Esophagus squamous epithelium (tissue), 5 donors: ENCODE measurements at regions not wholly inside any gene's neighbourhood (a gene's known extent, or its start where the extent isn't known, plus 50 kb on each side); places are given as distances from the start of the nearest gene placed in this dataset.
A peak's percentile ranks its signal among the peaks of the same experiment; 100 is the strongest.

ENCODE experiments used
- DNase-seq: peaks from one replicate; lab custom pipeline; 2025; lab: John Stamatoyannopoulos, UW
- H3K27ac ChIP-seq, 4 donors: fragments of 200-600 bp; sonication (generic); one replicate each; pipeline ENCODE4 v1.5.1; 2016 to 2019; ENCODE audit warnings: mild to moderate bottlenecking in 1 of 4
- H3K27me3 ChIP-seq, 4 donors: fragments of 200-600 bp; sonication (generic); 1 replicate in 3 of 4; 2 replicates in 1 of 4; pipeline versions ENCODE4 v1.5.1 to v1.6.0; 2017 to 2021; ENCODE audit warnings: antibody characterized with exemption in 1 of 4
- H3K36me3 ChIP-seq, 3 donors: fragments of 200-600 bp; sonication (generic); one replicate each; pipeline ENCODE4 v1.5.1; 2016 to 2019
- H3K4me1 ChIP-seq, 3 donors: fragments of 200-600 bp; sonication (generic); one replicate each; pipeline ENCODE4 v1.5.1; 2017 to 2019
- H3K4me3 ChIP-seq, 4 donors: fragments of 200-600 bp; sonication (generic); 1 replicate in 3 of 4; 2 replicates in 1 of 4; pipeline ENCODE4 v1.5.1; 2016 to 2019; ENCODE audit warnings: mild to moderate bottlenecking in 2 of 4, moderate library complexity in 1 of 4
- H3K9me3 ChIP-seq, 3 donors: fragments of 200-600 bp; sonication (generic); one replicate each; pipeline ENCODE4 v1.5.1; 2016 to 2019
- CTCF ChIP-seq, 6 experiments: fragments of 450-650 bp in 4 of 6; fragments of 200-600 bp in 2 of 6; sonication (generic) in 2 of 6; IDR thresholded peaks; one replicate each; pipeline ENCODE4 v1.5.1; 2016 to 2019; ENCODE audit warnings: antibody characterized with exemption in 6 of 6, mild to moderate bottlenecking in 4 of 6, moderate library complexity in 4 of 6
- POLR2A ChIP-seq, 4 donors: fragments of 450-650 bp; IDR thresholded peaks; one replicate each; pipeline ENCODE4 v1.6.1; 2017; ENCODE audit warnings: antibody characterized with exemption in 4 of 4, mild to moderate bottlenecking in 4 of 4, moderate library complexity in 3 of 4
- WGBS, 2 donors: methylation state at CpG; one replicate each; pipeline ENCODE4 v1.1.5; 2018; 5-methylcytosine and 5-hydroxymethylcytosine counted together
- intact Hi-C: fragments of 100-400 bp; cut with DNase I; formaldehyde crosslinking; loops from one replicate; pipeline ENCODE4 v1.15.0; 2022
- donor health status: DM: yes; HTN: yes; CAD: no.

DNA sequence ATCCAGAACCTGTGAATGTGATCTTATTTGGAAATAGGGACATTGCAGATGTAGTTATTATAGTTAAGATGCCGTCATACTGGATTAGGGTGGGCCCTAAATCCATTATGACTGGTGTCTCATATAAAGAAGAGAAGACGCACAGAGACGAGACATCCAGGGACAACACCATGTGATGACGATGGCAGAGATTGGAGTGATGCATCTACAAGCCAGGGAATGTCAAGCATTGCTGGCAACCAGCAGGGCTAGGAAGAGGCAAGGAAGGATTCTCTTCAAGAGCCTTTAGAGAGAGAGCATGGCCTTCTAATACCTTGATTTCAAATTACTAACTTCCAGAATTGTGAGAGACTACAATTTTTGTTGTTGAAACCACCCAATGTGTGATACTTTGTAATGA is 345.8 kb downstream of the PTEN start:
- no peak overlapping the region for H3K4me3 ChIP-seq
- no peaks in the 10 kb centered on the region for H3K36me3 ChIP-seq
- 90 to 95% methylated on average over 4 of the region's 4 CpGs for WGBS, 2 donors
- peaks cover 0 to 19% (median 2%) of the 10 kb centered on the region in 3 donors for H3K4me1 ChIP-seq
- H3K27ac ChIP-seq = peak overlapping the region in 1 of 4 donors; percentile 11
- no peak for DNase-seq
- no peaks in the 10 kb centered on the region for H3K9me3 ChIP-seq
- H3K27me3 ChIP-seq = peaks cover 0 to 3% (median 0%) of the 10 kb centered on the region in 4 donors
- intact Hi-C loops = no loop called here
- TF ChIP-seq CTCF (IDR thresholded peaks at IDR 0.05) (no peak), POLR2A (IDR thresholded peaks at IDR 0.05) (no peak)

GRCh38 chr10:88209837-88210561 is 346.6 kb downstream of the PTEN start:
- H3K27ac ChIP-seq = peak overlapping the region in 2 of 4 donors; percentile 22 to 42
- DNase-seq = no peak
- 25 to 32% methylated on average over 5 of the region's 5 CpGs for WGBS, 2 donors

DNA sequence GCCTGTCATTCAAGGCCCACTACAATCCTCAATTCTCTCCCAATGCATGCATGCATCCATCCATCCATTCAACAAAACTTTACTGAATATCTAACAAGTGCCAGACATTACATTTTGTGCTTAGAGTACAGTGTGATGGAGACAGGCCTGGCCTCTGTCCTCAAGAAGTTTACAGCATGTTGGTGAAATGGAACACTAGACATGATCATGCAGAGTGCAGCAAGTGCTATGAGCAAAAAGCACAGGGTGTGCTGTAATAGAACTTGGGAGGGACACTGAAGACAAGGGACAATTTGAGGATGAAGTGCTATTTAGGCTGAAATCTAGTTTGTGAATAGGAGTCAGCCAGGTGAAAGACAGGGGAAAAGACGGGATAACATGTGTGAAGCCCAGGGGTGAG is 347.8 kb downstream of the PTEN start:
- H3K9me3 ChIP-seq = no peaks in the 10 kb centered on the region
- H3K27ac ChIP-seq = peak overlapping the region in 1 of 4 donors; percentile 42
- no peak for DNase-seq
- TF ChIP-seq POLR2A (IDR thresholded peaks at IDR 0.05) (no peak), CTCF (IDR thresholded peaks at IDR 0.05) (no peak)
- H3K36me3 ChIP-seq = no peaks in the 10 kb centered on the region
- peaks cover 0 to 19% (median 2%) of the 10 kb centered on the region in 3 donors for H3K4me1 ChIP-seq
- H3K4me3 ChIP-seq = no peak overlapping the region
- 84 to 87% methylated on average over 1 of the region's 1 CpG for WGBS, 2 donors
- intact Hi-C loops = no loop called here
- H3K27me3 ChIP-seq = peaks cover 0 to 3% (median 0%) of the 10 kb centered on the region in 4 donors

More at GRCh38 chr10:88209837-88210561, 346.6 kb downstream of the PTEN start:
- Histone ChIP-seq H3K36me3 (no peaks in the 10 kb centered on the region), H3K4me3 (no peak overlapping the region), H3K27me3 (peaks cover 0 to 3% (median 0%) of the 10 kb centered on the region in 4 donors), H3K9me3 (no peaks in the 10 kb centered on the region), H3K4me1 (peaks cover 0 to 19% (median 2%) of the 10 kb centered on the region in 3 donors)
- no peak for TF ChIP-seq CTCF (IDR thresholded peaks at IDR 0.05)
- no peak for TF ChIP-seq POLR2A (IDR thresholded peaks at IDR 0.05)
- intact Hi-C loops = no loop called here

DNA sequence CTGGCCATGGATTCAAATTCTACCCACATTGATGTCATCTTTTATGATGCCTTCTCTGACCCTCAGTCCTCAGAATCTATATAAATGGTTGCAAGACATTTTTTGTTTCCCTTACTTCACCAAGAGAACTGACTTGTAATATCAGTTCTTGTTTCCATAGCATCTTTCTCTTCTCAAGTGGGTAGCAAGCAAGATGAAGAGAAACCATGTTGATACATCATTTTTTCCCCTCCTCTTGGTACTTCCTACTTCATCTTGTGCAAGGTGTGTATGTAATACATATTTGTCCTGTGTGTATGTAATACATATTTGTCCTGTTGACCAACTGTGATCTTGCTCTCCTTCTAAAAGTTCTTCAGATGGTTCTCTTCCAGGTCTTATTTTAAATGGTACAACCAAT is 348.6 kb downstream of the PTEN start:
- no peak overlapping the region for H3K27ac ChIP-seq
- H3K9me3 ChIP-seq = no peaks in the 10 kb centered on the region
- H3K4me1 ChIP-seq = peaks cover 0 to 19% (median 2%) of the 10 kb centered on the region in 3 donors
- no peak for DNase-seq
- H3K27me3 ChIP-seq = peaks cover 0 to 3% (median 0%) of the 10 kb centered on the region in 4 donors
- intact Hi-C loops = no loop called here
- H3K36me3 ChIP-seq = no peaks in the 10 kb centered on the region
- no peak for TF ChIP-seq POLR2A (IDR thresholded peaks at IDR 0.05)
- TF ChIP-seq CTCF (IDR thresholded peaks at IDR 0.05) = no peak
- no peak overlapping the region for H3K4me3 ChIP-seq

- Histone ChIP-seq H3K27ac (no peak overlapping the region), H3K4me3 (no peak overlapping the region), H3K4me1 (peaks cover 0 to 19% (median 2%) of the 10 kb centered on the region in 3 donors), H3K9me3 (no peaks in the 10 kb centered on the region), H3K27me3 (peaks cover 0 to 3% (median 0%) of the 10 kb centered on the region in 4 donors), H3K36me3 (no peaks in the 10 kb centered on the region)
- no peak for DNase-seq
- intact Hi-C loops = no loop called here
- WGBS, 2 donors = 88 to 90% methylated on average over 6 of the region's 6 CpGs
- no peak for TF ChIP-seq POLR2A (IDR thresholded peaks at IDR 0.05)
- no peak for TF ChIP-seq CTCF (IDR thresholded peaks at IDR 0.05)
Observed at GRCh38 chr10:88213065-88213605, 349.7 kb downstream of the PTEN start.
